Skeletal muscle satellite cell (primary cell): ENCODE measurements at regions not wholly inside any gene's neighbourhood (a gene's known extent, or its start where the extent isn't known, plus 50 kb on each side); places are given as distances from the start of the nearest gene placed in this dataset.

Experiments
- H3K27me3 ChIP-seq: 2 replicates; pipeline ENCODE4 v1.7.0; 2013; ENCODE audit warnings: low read length; ENCODE audit not compliant: control insufficient read depth, insufficient read depth
- H3K36me3 ChIP-seq: 2 replicates; pipeline ENCODE4 v1.7.0; 2013; ENCODE audit warnings: mild to moderate bottlenecking, control low read depth, low read length; ENCODE audit not compliant: insufficient read depth
- H3K4me1 ChIP-seq: 2 replicates; pipeline ENCODE4 v1.7.0; 2013; ENCODE audit warnings: low read length; ENCODE audit not compliant: control insufficient read depth, insufficient read depth
- H3K4me2 ChIP-seq: 2 replicates; pipeline ENCODE4 v1.7.0; 2013; ENCODE audit warnings: mild to moderate bottlenecking, low read length
- H3K4me3 ChIP-seq: 2 replicates; pipeline ENCODE4 v1.7.0; 2013; ENCODE audit warnings: low read length
- H3K9ac ChIP-seq: 2 replicates; pipeline ENCODE4 v1.7.0; 2013; ENCODE audit warnings: mild to moderate bottlenecking, low read depth, low read length, moderate library complexity
- H3K9me3 ChIP-seq: replicated peaks from 2 replicates; pipeline ENCODE4 v1.7.0; 2013; ENCODE audit warnings: mild to moderate bottlenecking, control low read depth, low read length

GRCh38 chr4:124491361-124492145 lies 221.0 kb downstream of the ANKRD50 start:
- Histone ChIP-seq H3K27me3 (no peaks in the 10 kb centered on the region), H3K4me1 (no peaks in the 10 kb centered on the region), H3K4me3 (no peak overlapping the region), H3K36me3 (no peaks in the 10 kb centered on the region), H3K4me2 (no peak overlapping the region), H3K9ac (no peak overlapping the region), H3K9me3 (no peaks in the 10 kb centered on the region)

DNA sequence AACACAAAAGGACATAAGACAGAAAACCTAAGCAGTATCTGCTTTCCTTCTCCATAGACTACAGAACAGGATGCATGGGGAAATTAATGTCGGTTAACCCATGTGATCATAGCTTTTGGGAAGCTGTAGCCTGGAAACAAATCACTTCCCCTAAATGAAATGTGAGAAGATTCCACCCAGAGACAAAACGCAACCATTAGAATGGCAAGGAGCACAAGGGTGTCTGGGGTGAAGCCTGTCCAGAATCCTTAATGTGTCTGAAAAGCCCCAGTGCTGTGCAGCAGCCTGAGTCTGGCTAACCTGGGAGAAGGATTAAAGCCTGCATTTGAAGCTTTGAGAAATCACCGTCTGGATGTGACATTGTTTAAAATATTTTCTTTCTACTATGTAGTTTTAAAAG lies 213.3 kb downstream of the ANKRD50 start:
- Histone ChIP-seq H3K27me3 (no peaks in the 10 kb centered on the region), H3K4me1 (no peaks in the 10 kb centered on the region), H3K4me3 (no peak overlapping the region), H3K9me3 (no peaks in the 10 kb centered on the region), H3K9ac (no peak overlapping the region), H3K36me3 (no peaks in the 10 kb centered on the region), H3K4me2 (no peak overlapping the region)

DNA sequence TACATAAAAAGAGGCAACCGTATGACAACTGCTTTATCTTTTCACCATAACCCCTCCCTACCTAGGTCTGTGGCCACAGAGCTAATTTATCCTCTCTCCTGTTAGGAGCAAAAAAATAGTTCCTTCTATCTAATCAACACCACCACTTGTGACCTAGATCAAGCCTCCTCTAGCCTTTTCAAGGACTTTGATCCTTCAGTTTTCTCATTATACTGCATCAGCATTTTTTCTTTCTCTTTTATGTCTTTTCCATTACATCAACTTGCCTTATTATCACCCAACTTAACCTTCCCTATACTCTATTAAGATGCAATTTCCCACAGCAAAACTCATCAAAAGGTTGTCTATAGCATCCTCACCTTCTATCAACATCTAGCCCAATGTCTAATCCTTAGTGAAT lies 211.0 kb downstream of the ANKRD50 start:
- Histone ChIP-seq H3K4me1 (no peaks in the 10 kb centered on the region), H3K4me3 (no peak overlapping the region), H3K9me3 (no peaks in the 10 kb centered on the region), H3K27me3 (no peaks in the 10 kb centered on the region), H3K36me3 (no peaks in the 10 kb centered on the region), H3K9ac (no peak overlapping the region), H3K4me2 (no peak overlapping the region)

GRCh38 chr4:124504431-124504830 lies 208.1 kb downstream of the ANKRD50 start:
- H3K36me3 ChIP-seq, result no peaks in the 10 kb centered on the region
- H3K4me1 ChIP-seq, result no peaks in the 10 kb centered on the region
- H3K4me3 ChIP-seq, result no peak overlapping the region
- no peak overlapping the region for H3K9ac ChIP-seq
- no peaks in the 10 kb centered on the region for H3K9me3 ChIP-seq
- H3K27me3 ChIP-seq, result no peaks in the 10 kb centered on the region
- H3K4me2 ChIP-seq, result no peak overlapping the region

DNA sequence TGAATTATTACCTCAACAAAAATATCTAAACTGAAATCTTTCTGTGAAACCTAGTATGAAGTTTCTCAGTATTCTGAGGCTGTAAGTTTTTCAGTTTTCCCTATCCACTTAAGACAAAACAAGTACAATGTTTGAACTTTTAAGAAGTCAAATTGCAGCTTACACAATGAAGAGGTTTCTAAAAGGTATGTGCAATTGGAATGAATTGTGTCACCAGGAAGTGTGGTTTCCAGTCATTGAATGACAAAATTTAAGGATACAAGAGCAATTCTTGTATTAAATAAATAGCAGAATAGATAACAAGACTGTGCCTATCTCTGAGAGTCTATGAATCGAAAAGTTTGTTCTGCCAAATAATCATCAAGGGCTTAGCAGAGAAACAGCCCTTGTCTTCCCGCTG lies 207.3 kb downstream of the ANKRD50 start:
- Histone ChIP-seq H3K4me3 (no peak overlapping the region), H3K36me3 (no peaks in the 10 kb centered on the region), H3K27me3 (no peaks in the 10 kb centered on the region), H3K4me2 (no peak overlapping the region), H3K9me3 (no peaks in the 10 kb centered on the region), H3K9ac (no peak overlapping the region), H3K4me1 (no peaks in the 10 kb centered on the region)

DNA sequence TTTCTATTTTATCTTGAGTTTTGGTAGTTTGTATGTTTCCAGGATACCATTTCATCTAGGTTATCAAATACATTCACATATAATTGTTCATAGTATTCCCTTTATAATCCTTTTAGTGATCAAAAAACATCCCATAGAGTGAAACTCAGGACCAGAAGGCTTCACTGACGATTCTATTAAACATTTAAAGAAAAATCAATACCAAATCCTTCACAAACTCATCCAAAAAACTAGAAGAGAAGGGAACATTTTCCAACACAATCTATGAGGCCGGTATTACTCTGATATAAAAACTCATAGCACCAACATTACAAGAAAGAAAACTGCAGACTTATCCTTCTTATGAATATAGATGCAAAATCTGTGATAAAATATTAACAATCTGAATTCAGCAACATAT lies 203.4 kb downstream of the ANKRD50 start:
- H3K9me3 ChIP-seq, result no peaks in the 10 kb centered on the region
- no peaks in the 10 kb centered on the region for H3K27me3 ChIP-seq
- no peaks in the 10 kb centered on the region for H3K36me3 ChIP-seq
- H3K4me1 ChIP-seq, result no peaks in the 10 kb centered on the region
- H3K4me3 ChIP-seq, result no peak overlapping the region
- no peak overlapping the region for H3K9ac ChIP-seq
- H3K4me2 ChIP-seq, result no peak overlapping the region

DNA sequence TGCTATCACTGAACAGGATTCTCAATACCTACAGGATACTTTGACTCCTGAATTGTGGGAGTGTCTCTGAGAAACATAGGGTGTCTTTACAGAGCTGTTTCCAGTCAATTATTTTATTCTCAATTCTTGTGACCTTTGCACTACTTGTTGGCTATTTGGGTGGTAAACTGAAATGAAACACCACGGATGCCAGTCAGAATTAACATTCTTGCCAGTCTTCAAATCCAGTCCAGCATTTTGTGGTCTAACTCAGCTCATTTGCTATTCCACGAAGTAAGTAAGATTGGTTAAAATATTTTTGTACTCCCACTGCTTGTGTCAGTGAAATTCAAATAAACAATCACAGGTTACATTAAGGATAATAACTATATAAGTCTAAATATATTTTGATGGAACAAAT lies 197.9 kb downstream of the ANKRD50 start:
- no peak overlapping the region for H3K9ac ChIP-seq
- no peak overlapping the region for H3K4me2 ChIP-seq
- no peaks in the 10 kb centered on the region for H3K9me3 ChIP-seq
- H3K27me3 ChIP-seq, result no peaks in the 10 kb centered on the region
- no peaks in the 10 kb centered on the region for H3K36me3 ChIP-seq
- H3K4me3 ChIP-seq, result no peak overlapping the region
- no peaks in the 10 kb centered on the region for H3K4me1 ChIP-seq

DNA sequence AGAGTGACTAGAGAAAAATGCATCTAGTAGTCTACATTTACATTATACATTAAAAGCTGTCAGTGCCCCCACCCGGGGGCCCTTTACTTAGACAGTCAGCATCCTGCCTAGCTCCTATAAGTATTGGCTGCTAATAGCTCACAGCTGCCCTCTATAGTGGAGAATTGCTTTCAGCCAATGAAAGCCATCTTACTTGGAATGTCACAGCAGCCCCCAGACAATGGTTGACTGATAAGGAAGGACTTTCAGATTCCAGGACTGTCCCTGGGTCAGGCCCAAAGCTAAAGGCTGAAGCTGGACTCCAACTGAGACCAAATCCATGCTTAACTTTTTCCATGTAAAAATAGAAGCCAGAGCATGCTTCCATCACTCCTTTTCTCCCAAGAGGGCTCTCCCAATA lies 196.9 kb downstream of the ANKRD50 start:
- Histone ChIP-seq H3K4me2 (no peak overlapping the region), H3K27me3 (no peaks in the 10 kb centered on the region), H3K4me3 (no peak overlapping the region), H3K9me3 (no peaks in the 10 kb centered on the region), H3K9ac (no peak overlapping the region), H3K4me1 (no peaks in the 10 kb centered on the region), H3K36me3 (no peaks in the 10 kb centered on the region)

GRCh38 chr4:124519196-124519595 lies 193.3 kb downstream of the ANKRD50 start:
- Histone ChIP-seq H3K4me1 (no peaks in the 10 kb centered on the region), H3K9me3 (no peaks in the 10 kb centered on the region), H3K36me3 (no peaks in the 10 kb centered on the region), H3K4me3 (no peak overlapping the region), H3K27me3 (no peaks in the 10 kb centered on the region), H3K9ac (no peak overlapping the region), H3K4me2 (no peak overlapping the region)

DNA sequence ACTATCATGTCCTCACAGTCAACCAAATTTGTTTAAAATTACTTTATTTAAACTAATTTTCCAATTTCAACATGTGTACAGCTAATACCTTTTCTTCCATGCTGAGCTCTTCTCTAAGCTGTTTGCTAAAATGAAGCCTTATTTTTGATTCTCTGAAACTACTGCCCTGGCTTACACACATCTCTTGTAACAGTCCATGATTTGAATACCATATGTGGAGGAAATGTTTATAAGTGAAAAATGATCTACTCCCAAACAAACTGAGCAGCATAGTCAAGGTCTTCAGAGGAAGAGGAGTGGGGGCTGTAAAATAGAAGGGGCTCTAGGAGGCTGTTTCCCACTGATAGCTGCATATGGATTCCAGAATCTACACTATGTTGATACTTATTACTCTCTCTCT lies 188.7 kb downstream of the ANKRD50 start:
- Histone ChIP-seq H3K4me3 (no peak overlapping the region), H3K9me3 (no peaks in the 10 kb centered on the region), H3K36me3 (no peaks in the 10 kb centered on the region), H3K4me2 (no peak overlapping the region), H3K9ac (no peak overlapping the region), H3K4me1 (no peaks in the 10 kb centered on the region), H3K27me3 (no peaks in the 10 kb centered on the region)

DNA sequence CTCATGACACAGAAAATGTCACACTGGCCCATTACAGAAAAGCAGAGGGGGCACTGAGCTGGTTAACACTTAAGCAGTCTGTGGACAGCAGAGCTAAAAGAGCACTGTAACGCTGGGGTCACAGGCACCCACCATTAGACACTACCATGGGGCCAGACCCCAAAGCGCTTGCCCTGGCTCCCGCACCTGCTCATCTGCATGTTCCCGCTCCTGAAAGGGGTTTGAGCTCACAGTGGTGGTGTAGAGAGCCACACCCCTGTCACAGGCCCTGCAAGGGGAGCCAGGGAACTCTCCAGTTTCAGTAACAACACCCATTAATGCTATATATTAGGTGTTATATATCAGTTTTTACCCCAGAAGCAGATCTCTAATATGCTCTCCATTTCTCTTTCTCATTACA lies 187.0 kb downstream of the ANKRD50 start:
- H3K4me1 ChIP-seq, result no peaks in the 10 kb centered on the region
- H3K9me3 ChIP-seq, result no peaks in the 10 kb centered on the region
- no peak overlapping the region for H3K4me2 ChIP-seq
- H3K9ac ChIP-seq, result no peak overlapping the region
- no peaks in the 10 kb centered on the region for H3K27me3 ChIP-seq
- no peaks in the 10 kb centered on the region for H3K36me3 ChIP-seq
- no peak overlapping the region for H3K4me3 ChIP-seq

DNA sequence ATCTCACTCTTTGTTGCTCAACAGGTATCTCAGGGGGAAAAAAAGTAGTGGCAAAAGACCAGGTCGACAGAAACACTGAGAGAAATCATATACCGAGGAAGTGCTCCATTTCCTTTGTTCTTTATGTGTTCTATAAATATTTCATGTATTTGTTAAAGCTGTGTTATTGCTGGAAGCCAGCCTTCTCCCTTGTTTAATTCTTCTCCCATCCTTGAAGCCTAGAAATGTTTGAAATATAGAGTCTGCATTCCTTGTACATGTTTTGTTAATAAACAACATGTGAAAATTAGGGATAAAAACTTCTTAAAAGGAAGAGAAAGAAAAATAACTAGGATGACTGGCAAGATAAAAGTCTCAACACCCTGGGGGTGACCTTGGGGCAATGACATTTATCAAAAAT lies 186.2 kb downstream of the ANKRD50 start:
- Histone ChIP-seq H3K4me2 (no peak overlapping the region), H3K4me1 (no peaks in the 10 kb centered on the region), H3K9me3 (no peaks in the 10 kb centered on the region), H3K27me3 (no peaks in the 10 kb centered on the region), H3K36me3 (no peaks in the 10 kb centered on the region), H3K4me3 (no peak overlapping the region), H3K9ac (no peak overlapping the region)
